Progenitor cell of endocrine pancreas (in vitro differentiated cells): ENCODE measurements at regions not wholly inside any gene's neighbourhood (a gene's known extent, or its start where the extent isn't known, plus 50 kb on each side); places are given as distances from the start of the nearest gene placed in this dataset.

Source experiments
- DNase-seq: peaks from one replicate; pipeline ENCODE4 v3.0.0; 2021; ENCODE audit warnings: low spot score; ENCODE audit not compliant: unreplicated experiment
- H3K27ac Mint-ChIP-seq: 2 replicates; pipeline ENCODE4 v1.8.0; 2021; ENCODE audit warnings: mild to moderate bottlenecking, moderate library complexity, mixed read lengths
- H3K27me3 Mint-ChIP-seq: 2 replicates; pipeline ENCODE4 v1.8.0; 2021; ENCODE audit warnings: mixed read lengths
- H3K36me3 Mint-ChIP-seq: 2 replicates; pipeline ENCODE4 v1.8.0; 2022; ENCODE audit warnings: mixed read lengths; ENCODE audit not compliant: insufficient read depth
- H3K4me1 Mint-ChIP-seq: 2 replicates; pipeline ENCODE4 v1.8.0; 2021; ENCODE audit warnings: low read depth, mixed read lengths
- H3K4me3 Mint-ChIP-seq: 2 replicates; pipeline ENCODE4 v1.8.0; 2021; ENCODE audit warnings: low read depth, mild to moderate bottlenecking, moderate library complexity, mixed read lengths
- H3K9me3 Mint-ChIP-seq: 2 replicates; pipeline ENCODE4 v1.8.0; 2021; ENCODE audit warnings: low read depth, mixed read lengths
- TF ChIP-seq, protein P1 (sequence below): fragments of 200-600 bp; sonication (generic); IDR thresholded peaks from one replicate; pipeline ENCODE4 v1.5.0; 2021; ENCODE audit warnings: antibody characterized with exemption, mild to moderate bottlenecking; ENCODE audit not compliant: unreplicated experiment

- Mint-ChIP-seq H3K4me3 (no peak overlapping the region), H3K36me3 (no peaks in the 10 kb centered on the region), H3K4me1 (no peaks in the 10 kb centered on the region), H3K9me3 (no peaks in the 10 kb centered on the region), H3K27me3 (no peaks in the 10 kb centered on the region), H3K27ac (no peak overlapping the region)
- no peak for DNase-seq
- TF ChIP-seq, protein P1, sequence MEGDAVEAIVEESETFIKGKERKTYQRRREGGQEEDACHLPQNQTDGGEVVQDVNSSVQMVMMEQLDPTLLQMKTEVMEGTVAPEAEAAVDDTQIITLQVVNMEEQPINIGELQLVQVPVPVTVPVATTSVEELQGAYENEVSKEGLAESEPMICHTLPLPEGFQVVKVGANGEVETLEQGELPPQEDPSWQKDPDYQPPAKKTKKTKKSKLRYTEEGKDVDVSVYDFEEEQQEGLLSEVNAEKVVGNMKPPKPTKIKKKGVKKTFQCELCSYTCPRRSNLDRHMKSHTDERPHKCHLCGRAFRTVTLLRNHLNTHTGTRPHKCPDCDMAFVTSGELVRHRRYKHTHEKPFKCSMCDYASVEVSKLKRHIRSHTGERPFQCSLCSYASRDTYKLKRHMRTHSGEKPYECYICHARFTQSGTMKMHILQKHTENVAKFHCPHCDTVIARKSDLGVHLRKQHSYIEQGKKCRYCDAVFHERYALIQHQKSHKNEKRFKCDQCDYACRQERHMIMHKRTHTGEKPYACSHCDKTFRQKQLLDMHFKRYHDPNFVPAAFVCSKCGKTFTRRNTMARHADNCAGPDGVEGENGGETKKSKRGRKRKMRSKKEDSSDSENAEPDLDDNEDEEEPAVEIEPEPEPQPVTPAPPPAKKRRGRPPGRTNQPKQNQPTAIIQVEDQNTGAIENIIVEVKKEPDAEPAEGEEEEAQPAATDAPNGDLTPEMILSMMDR, result no peak
These were observed 313.6 kb upstream of the C1orf87 start for GRCh38 chr1:60387175-60387574.

- DNase-seq, result no peak
- Mint-ChIP-seq H3K4me3 (no peak overlapping the region), H3K4me1 (no peaks in the 10 kb centered on the region), H3K27ac (no peak overlapping the region), H3K9me3 (no peaks in the 10 kb centered on the region), H3K36me3 (no peaks in the 10 kb centered on the region), H3K27me3 (no peaks in the 10 kb centered on the region)
- TF ChIP-seq, protein P1, result no peak
These were observed 312.7 kb upstream of the C1orf87 start for GRCh38 chr1:60386249-60386648.

- H3K9me3 Mint-ChIP-seq, result peaks cover 3% of the 10 kb centered on the region
- no peak overlapping the region for H3K4me3 Mint-ChIP-seq
- no peak for DNase-seq
- H3K27ac Mint-ChIP-seq, result no peak overlapping the region
- H3K27me3 Mint-ChIP-seq, result no peaks in the 10 kb centered on the region
- no peaks in the 10 kb centered on the region for H3K4me1 Mint-ChIP-seq
- TF ChIP-seq, protein P1, result no peak
- no peaks in the 10 kb centered on the region for H3K36me3 Mint-ChIP-seq
These were observed 302.6 kb upstream of the C1orf87 start for GRCh38 chr1:60376196-60376595.

DNA sequence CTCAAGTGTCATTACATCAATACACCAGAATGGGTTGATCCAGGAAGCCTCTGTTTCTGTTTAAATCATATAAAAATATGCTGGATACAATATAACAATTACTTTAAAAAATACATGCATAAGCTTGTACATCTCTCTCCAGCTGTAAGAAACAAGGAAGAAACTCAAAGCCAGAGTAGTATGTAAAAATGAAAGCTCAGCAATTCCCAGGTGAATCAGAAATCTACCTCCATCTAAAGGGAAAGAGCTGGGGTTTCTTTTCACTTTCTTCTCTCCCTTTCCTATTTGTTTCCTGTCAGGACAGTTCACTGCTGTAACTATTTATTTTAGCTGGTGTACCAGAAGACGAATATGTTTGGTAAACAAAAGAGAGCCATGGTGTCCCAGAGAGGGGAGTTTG is 301.0 kb upstream of the C1orf87 start:
- Mint-ChIP-seq H3K27me3 (no peaks in the 10 kb centered on the region), H3K4me3 (no peak overlapping the region), H3K36me3 (no peaks in the 10 kb centered on the region), H3K9me3 (peaks cover 7% of the 10 kb centered on the region), H3K4me1 (no peaks in the 10 kb centered on the region), H3K27ac (no peak overlapping the region)
- no peak for DNase-seq
- TF ChIP-seq, protein P1, result no peak

GRCh38 chr1:60367532-60367931 is 294.0 kb upstream of the C1orf87 start:
- Mint-ChIP-seq H3K27ac (no peak overlapping the region), H3K4me3 (no peak overlapping the region), H3K27me3 (peaks cover 3% of the 10 kb centered on the region), H3K4me1 (no peaks in the 10 kb centered on the region), H3K9me3 (peaks cover 7% of the 10 kb centered on the region), H3K36me3 (no peaks in the 10 kb centered on the region)
- no peak for DNase-seq
- TF ChIP-seq, protein P1, result no peak

DNA sequence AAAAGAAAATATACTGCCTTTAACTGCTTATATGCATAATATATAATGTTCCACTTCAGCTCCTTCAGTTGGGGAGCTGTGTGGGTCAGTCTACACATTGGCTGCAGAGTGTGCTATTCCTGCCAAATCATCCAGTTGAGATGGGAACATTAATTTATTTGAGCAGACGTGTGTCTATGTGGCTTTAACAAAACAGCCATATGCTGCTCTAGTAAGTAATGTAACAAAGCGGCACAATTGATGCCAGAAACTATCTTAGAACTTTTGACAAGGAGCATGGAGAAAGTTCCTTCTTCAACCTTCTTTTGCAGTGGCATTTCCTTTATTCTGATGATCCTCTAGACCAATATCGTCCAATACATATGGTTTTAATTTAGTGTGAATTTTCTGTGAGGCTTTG is 285.9 kb upstream of the C1orf87 start:
- H3K36me3 Mint-ChIP-seq, result no peaks in the 10 kb centered on the region
- DNase-seq, result no peak
- H3K4me3 Mint-ChIP-seq, result no peak overlapping the region
- H3K4me1 Mint-ChIP-seq, result no peaks in the 10 kb centered on the region
- no peak overlapping the region for H3K27ac Mint-ChIP-seq
- TF ChIP-seq, protein P1, result no peak
- H3K27me3 Mint-ChIP-seq, result no peaks in the 10 kb centered on the region
- H3K9me3 Mint-ChIP-seq, result peaks cover 4% of the 10 kb centered on the region
